CD4-positive, alpha-beta T cell (primary cell): ENCODE measurements at regions not wholly inside any gene's neighbourhood (a gene's known extent, or its start where the extent isn't known, plus 50 kb on each side); places are given as distances from the start of the nearest gene placed in this dataset.

ENCODE experiments used
- ATAC-seq: fragments of 200-7000 bp; cut with Tn5 transposase; one replicate; pipeline ENCODE4 v1.10.0; 2022; ENCODE audit warnings: mild to moderate bottlenecking; ENCODE audit not compliant: poor library complexity
- CTCF ChIA-PET: fragments of 350-600 bp; sonication (Branson Sonifier 250); formaldehyde crosslinking; loops from one replicate; lab custom pipeline; 2021; ENCODE audit warnings: antibody characterized with exemption, inconsistent platforms; lab: Charles Lee
- POLR2A ChIA-PET: fragments of 350-600 bp; sonication (Branson Sonifier 250); formaldehyde crosslinking; loops from one replicate; lab custom pipeline; 2021; ENCODE audit warnings: antibody characterized with exemption, inconsistent platforms; lab: Charles Lee
- DNase-seq, 14 experiments: peaks; one replicate each; pipeline ENCODE4 v3.0.0-alpha.2; 2013 to 2020; ENCODE audit warnings: mixed read lengths in 2 of 14
- H3K27ac ChIP-seq, 2 donors: one replicate each; pipeline versions ENCODE4 v1.5.1 to v1.7.0; 2013; ENCODE audit warnings: low read length in 2 of 2, low read depth in 1 of 2, mild to moderate bottlenecking in 1 of 2
- H3K27me3 ChIP-seq, 2 experiments: 1 replicate in 1 of 2; 2 replicates in 1 of 2; pipeline versions ENCODE4 v1.6.1 to v1.7.0; 2013; ENCODE audit warnings: low read length in 2 of 2, control low read depth in 1 of 2, mild to moderate bottlenecking in 1 of 2, moderate library complexity in 1 of 2; ENCODE audit not compliant: insufficient read depth in 2 of 2, control insufficient read depth in 1 of 2
- H3K36me3 ChIP-seq: one replicate; pipeline ENCODE4 v1.6.1; 2013; ENCODE audit warnings: low read length, control low read depth; ENCODE audit not compliant: insufficient read depth
- H3K4me1 ChIP-seq: one replicate; pipeline ENCODE4 v1.6.1; 2013; ENCODE audit warnings: low read length, control low read depth; ENCODE audit not compliant: insufficient read depth
- H3K4me3 ChIP-seq: one replicate; pipeline ENCODE4 v1.5.1; 2013; ENCODE audit warnings: mild to moderate bottlenecking, low read length, moderate library complexity
- H3K9me3 ChIP-seq, 2 experiments: 1 replicate in 1 of 2; 2 replicates in 1 of 2; pipeline versions ENCODE4 v1.6.1 to v1.7.0; 2013; ENCODE audit warnings: low read length in 2 of 2, mild to moderate bottlenecking in 2 of 2, control low read depth in 1 of 2, moderate library complexity in 1 of 2; ENCODE audit not compliant: control insufficient read depth in 1 of 2, insufficient read depth in 1 of 2
- H3K27ac Mint-ChIP-seq: one replicate; pipeline ENCODE4 v1.8.0; 2020; ENCODE audit warnings: mixed read lengths
- H3K27me3 Mint-ChIP-seq: one replicate; pipeline ENCODE4 v1.8.0; 2021; ENCODE audit warnings: mixed read lengths
- H3K36me3 Mint-ChIP-seq: one replicate; pipeline ENCODE4 v1.8.0; 2021; ENCODE audit warnings: low read depth, mixed read lengths
- H3K4me1 Mint-ChIP-seq: one replicate; pipeline ENCODE4 v1.8.0; 2021; ENCODE audit warnings: low read depth, mixed read lengths
- H3K4me3 Mint-ChIP-seq: one replicate; pipeline ENCODE4 v1.8.0; 2020; ENCODE audit warnings: mild to moderate bottlenecking, mixed read lengths
- H3K9me3 Mint-ChIP-seq: one replicate; pipeline ENCODE4 v1.8.0; 2020; ENCODE audit warnings: mixed read lengths
- CTCF ChIP-seq: fragments of 200-600 bp; IDR thresholded peaks from one replicate; pipeline ENCODE4 v1.8.0; 2022; ENCODE audit warnings: antibody characterized with exemption, mild to moderate bottlenecking
- intact Hi-C, 2 experiments: fragments of 100-400 bp; cut with DNase I in 1 of 2; cut with micrococcal nuclease in 1 of 2; formaldehyde crosslinking; loops; one replicate each; pipeline versions ENCODE4 v1.15.1 to v1.9.0; 2023 to 2025; cut with DNase I, micrococcal nuclease

- intact Hi-C loops = no loop called here
- no peaks in the 10 kb centered on the region for H3K4me1 ChIP-seq
- peaks cover 5 to 6% of the 10 kb centered on the region in 2 experiments for H3K9me3 ChIP-seq
- no peaks in the 10 kb centered on the region for H3K27me3 Mint-ChIP-seq
- no peak overlapping the region for H3K4me3 Mint-ChIP-seq
- no peak for TF ChIP-seq CTCF
- ChIA-PET CTCF (no interaction called here), POLR2A (no interaction called here)
- no peaks in the 10 kb centered on the region for H3K36me3 Mint-ChIP-seq
- no peak overlapping the region for H3K27ac Mint-ChIP-seq
- no peaks in the 10 kb centered on the region for H3K4me1 Mint-ChIP-seq
- peaks cover 20% of the 10 kb centered on the region for H3K9me3 Mint-ChIP-seq
- no peaks in the 10 kb centered on the region for H3K27me3 ChIP-seq
- DNase-seq = no peak
- no peak for ATAC-seq
- H3K27ac ChIP-seq = no peak overlapping the region
- no peaks in the 10 kb centered on the region for H3K36me3 ChIP-seq
- no peak overlapping the region for H3K4me3 ChIP-seq
These were observed 1416.8 kb upstream of the GOT2 start for GRCh38 chr16:60150907-60151306.

- no peak for TF ChIP-seq CTCF
- Histone ChIP-seq H3K27me3 (no peaks in the 10 kb centered on the region), H3K4me3 (no peak overlapping the region), H3K36me3 (no peaks in the 10 kb centered on the region), H3K9me3 (peaks cover 16 to 18% of the 10 kb centered on the region in 2 experiments), H3K4me1 (no peaks in the 10 kb centered on the region), H3K27ac (no peak overlapping the region)
- H3K4me3 Mint-ChIP-seq = no peak overlapping the region
- no peaks in the 10 kb centered on the region for H3K36me3 Mint-ChIP-seq
- intact Hi-C loops = no loop called here
- H3K4me1 Mint-ChIP-seq = no peaks in the 10 kb centered on the region
- ChIA-PET CTCF (no interaction called here), POLR2A (no interaction called here)
- no peaks in the 10 kb centered on the region for H3K27me3 Mint-ChIP-seq
- no peak for DNase-seq
- no peak for ATAC-seq
- H3K27ac Mint-ChIP-seq = no peak overlapping the region
- peaks cover 13% of the 10 kb centered on the region for H3K9me3 Mint-ChIP-seq
These were observed 1409.2 kb upstream of the GOT2 start for GRCh38 chr16:60143348-60143705.

GRCh38 chr16:60142619-60143347, 1408.7 kb upstream of the GOT2 start:
- no peak overlapping the region for H3K27ac ChIP-seq

More at GRCh38 chr16:60142619-60143347, 1408.7 kb upstream of the GOT2 start:
- ChIA-PET POLR2A (no interaction called here), CTCF (no interaction called here)
- no peaks in the 10 kb centered on the region for H3K27me3 Mint-ChIP-seq
- Histone ChIP-seq H3K4me3 (no peak overlapping the region), H3K27me3 (no peaks in the 10 kb centered on the region), H3K9me3 (peaks cover 16 to 21% of the 10 kb centered on the region in 2 experiments), H3K36me3 (no peaks in the 10 kb centered on the region), H3K4me1 (no peaks in the 10 kb centered on the region)
- intact Hi-C loops = no loop called here
- TF ChIP-seq CTCF = no peak
- H3K9me3 Mint-ChIP-seq = peaks cover 14% of the 10 kb centered on the region
- ATAC-seq (no peak), DNase-seq (no peak)
- H3K4me3 Mint-ChIP-seq = no peak overlapping the region
- H3K27ac Mint-ChIP-seq = no peak overlapping the region
- no peaks in the 10 kb centered on the region for H3K36me3 Mint-ChIP-seq
- H3K4me1 Mint-ChIP-seq = no peaks in the 10 kb centered on the region
